Globus pallidus (tissue), 1 donor: ENCODE measurements at regions not wholly inside any gene's neighbourhood (a gene's known extent, or its start where the extent isn't known, plus 50 kb on each side); places are given as distances from the start of the nearest gene placed in this dataset.
A peak's percentile ranks its signal among the peaks of the same experiment; 100 is the strongest.
"Not testable (repeated sequence)": the region's sequence is repeated elsewhere in the genome, so short reads cannot be mapped to it uniquely, and the experiment has no call there.

Experiments used
- DNase-seq: peaks from one replicate; pipeline ENCODE4 v3.0.0-alpha.2; 2015; ENCODE audit warnings: low spot score

DNA sequence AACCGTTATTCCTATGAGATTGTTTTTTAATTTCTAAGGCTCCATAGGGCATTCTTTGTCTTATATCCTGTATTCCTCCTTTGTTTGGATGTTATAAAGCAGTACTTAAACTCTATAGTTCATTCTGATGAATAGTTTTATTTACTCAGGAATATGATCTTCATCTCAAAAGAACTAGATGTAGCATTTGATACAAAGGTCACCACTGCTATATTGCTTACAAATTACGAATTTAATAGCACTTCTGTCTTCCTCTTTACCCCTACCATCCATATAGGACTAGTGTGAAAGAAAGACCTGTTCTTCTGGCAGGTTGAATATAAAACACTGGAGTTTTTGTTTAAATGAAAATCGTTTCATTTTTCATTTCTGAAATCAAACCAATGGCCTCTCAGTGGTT, 468.1 kb upstream of the CXADR start:
- DNase-seq = no peak

DNA sequence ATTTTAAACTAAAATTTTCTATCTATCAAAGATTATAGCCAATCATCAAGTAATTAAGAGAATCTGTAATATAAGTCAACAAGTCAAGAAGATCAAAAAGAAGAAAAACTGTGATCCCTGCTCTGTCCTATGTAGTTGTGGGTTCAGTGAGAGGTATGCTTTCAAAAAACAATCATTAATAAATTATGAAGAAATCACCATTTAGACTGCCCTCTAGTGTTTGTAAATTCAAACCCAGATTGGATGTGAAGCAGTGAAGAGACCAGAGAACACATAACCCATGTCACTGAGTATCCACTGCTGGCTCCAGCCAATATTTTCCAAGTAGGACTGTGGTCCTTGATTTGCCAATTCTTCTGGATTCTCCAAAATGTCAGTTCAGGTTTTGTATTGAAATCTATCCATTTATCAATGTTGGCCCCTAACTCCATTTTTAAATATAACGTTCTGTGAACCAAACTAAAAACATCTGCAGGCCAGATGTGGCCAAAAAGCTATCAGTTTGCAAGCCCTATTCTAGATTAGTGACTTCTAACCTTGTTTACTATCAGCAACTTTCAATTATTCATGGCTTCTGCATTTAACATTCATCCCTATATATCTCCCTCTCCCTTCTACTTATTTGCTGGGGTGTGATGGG, 467.5 kb upstream of the CXADR start:
- peak; percentile 43 for DNase-seq

DNA sequence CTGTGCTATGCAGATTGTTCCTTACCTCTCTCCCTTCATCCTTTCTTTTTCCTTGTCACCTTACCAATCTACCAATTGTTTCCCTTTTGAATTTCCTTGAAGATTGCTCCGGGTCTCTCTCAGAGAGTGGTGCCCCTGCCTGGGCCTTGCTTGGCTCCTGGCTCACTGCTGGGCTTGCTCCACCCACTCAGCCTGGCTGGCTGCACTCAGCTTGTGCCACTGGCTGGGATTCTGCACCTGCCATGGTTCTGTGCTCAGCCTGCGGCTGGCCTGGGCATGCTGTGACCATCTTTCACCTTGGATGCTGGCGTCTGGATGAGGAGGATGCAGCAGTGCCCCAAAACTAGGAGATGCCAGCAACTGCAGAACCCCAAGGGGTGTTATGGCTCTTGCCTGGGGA, 463.9 kb upstream of the CXADR start:
- no peak for DNase-seq

DNA sequence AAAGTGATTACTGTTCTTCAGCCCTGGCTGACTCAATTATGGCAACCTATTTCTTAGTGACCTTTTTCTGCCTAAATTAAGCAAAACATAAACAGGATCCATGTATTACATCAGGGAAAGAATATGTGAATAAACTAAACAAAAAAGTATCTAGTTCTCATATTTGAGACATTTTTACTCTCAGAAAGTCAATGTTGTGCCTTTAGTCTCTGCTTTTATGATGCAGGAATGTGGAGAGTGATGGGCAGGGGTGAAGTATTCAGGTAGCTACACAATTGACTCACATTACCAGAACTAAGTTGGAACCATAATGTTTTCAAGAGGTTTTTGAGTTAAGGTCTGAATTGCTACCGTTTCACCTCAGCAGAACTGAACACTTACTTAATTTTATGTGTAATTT, 462.7 kb upstream of the CXADR start:
- no peak for DNase-seq

DNA sequence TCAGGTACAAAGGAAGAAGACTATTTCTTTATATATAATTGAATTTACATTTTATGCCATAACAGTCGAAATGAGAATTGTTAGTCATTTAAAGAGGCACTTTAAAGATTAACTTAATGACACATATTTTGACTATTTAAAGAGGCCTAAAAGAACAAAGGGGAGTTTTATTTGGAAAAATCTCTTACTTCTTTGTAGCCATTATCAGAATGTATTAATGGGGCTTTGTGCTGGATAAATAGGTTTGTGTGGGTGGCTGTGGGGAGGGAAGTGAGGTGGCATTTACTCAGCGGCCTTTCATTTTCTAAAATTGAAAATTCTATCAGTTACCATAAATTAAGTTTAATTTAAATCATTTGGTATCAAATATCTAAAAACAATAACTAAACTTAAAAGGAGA, 462.2 kb upstream of the CXADR start:
- DNase-seq = no peak

DNA sequence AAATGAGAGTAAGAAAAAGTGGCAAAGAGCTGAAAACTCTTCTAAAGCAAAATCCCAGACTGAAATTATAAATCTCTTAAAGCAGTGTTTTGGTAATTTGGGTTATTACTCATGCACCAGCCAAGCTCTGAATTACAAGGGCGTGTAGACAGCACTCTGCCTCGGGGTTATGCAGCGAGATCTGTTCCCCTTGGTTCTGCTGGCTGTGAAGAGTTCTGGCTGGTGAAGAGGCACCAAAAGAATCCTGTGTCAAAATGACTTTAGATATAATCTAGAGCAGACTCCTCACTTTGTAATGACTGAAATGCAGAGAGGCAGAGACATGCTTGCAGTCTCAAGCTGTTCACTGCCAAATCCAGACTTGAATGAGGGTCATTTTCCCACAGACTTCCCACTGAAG, 461.8 kb upstream of the CXADR start:
- no peak for DNase-seq

DNA sequence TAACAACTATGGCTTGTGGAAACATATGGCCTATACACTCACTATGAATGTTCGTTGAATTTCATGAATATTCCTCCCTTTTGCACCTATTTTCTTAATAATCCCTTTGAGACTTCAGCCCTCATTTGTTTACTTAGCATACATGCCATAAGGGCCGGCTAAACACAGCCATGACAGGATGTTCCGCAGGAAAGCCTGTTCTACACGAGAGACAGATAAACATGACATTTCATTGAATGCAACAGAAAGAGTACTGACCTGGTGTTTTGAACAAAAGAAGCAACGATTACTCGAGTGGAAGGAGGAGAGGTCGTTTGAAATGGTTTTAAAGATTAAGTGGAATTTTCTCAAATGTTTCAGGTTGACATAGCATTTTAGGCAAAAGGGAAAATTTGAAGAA, 459.5 kb upstream of the CXADR start:
- DNase-seq = no peak

DNA sequence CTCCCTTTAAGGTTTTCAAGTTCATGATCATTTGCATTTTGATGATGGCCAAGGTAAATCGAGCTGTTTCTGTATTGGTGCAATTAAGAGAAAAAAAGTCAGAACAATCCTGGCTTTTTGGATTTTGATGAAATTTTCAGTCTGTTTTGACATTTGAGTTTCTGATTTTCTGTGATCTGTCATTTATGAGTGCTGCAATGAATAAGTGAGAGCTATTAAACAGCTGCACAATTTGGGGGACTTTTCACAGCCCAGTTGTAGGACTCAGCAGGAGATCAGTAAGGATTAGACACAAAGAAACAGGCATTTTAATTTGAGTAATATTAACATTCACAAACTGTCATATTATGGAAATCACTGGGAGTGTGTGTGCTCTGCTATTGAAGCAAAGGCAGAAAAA, 452.9 kb upstream of the CXADR start:
- DNase-seq = no peak

DNA sequence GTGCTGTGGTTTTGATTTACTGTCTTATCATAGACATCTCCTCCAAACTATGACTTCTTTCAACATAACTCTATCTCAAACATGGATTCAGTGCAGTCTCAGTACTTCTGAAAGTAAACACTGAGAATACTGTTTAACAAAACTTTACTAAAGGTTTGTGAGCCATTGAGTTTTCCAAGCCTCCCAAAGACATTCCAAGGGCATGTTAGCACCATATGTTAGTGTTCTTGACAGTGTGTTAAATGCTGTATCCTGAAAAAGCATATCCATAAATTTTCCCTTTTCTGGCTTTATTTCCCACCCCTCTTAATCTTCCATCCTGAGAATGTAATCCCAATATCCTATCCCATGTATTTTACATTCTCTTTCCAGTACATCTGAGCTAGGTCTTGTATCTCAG, 446.8 kb upstream of the CXADR start:
- no peak for DNase-seq

DNA sequence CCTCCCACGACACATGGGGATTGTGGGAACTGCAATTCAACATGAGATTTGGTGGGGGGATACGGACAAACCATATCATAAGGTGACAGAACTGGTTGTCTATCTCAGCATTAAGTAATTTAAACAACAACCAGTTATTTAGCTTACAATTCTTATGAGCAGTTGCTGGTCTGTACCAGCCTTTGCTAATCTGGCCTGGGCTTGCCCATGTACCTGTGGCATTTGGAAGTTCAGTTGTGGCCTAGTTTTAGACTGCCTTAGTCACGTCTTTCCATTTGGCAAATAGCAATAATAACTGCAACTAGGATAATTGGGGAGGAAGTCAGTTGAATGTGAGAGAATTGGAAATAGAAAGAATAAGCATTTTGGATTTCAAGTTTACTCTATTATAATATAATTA, 441.8 kb upstream of the CXADR start:
- no peak for DNase-seq

DNA sequence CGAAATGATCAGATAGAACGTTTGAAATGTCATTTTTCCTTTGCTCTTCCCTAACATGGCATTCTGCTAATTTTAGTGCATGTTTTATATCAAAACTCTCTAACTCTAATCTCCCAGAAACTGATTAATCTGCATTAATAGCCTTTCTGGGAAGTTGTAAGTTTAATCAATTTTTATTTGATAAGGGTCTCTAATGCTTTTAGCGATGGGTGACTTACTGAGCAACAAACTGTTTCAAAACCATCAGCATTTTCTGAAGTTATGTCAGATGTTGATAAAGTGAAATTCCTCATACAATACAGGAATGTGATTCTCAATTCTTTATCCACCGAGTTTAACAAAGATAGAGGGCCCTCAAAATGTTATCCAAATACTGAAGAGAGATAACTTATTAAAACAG, 431.6 kb upstream of the CXADR start:
- no peak for DNase-seq

DNA sequence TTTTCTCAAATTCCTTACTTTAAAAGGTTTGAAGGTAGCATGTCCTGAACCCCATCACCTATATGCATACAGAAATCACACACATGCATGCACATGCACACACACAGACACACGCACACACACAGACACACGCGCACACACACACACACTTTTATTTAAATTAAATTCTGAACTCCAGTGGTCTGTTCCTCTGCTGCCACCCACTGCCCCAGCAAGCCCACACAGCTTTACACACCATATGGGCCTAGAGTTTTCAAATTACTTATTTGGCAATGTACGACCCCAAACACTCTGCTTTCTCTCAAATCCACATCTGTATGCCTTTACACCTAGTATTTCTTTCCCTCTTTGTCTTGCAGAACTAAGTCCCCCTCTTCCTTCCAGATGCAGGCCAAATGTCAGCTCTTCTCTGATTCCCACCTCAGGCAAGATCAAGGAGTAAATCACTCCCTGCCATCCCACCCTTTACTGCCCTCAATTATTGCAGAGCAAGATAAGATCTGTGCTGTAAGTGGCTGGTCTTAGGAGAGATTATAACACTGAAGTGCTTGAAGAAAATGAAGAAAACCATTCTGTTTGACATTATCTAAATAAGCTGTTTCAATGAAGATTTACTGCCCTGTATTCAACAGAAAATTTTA, 429.9 kb upstream of the CXADR start:
- no peak for DNase-seq

DNA sequence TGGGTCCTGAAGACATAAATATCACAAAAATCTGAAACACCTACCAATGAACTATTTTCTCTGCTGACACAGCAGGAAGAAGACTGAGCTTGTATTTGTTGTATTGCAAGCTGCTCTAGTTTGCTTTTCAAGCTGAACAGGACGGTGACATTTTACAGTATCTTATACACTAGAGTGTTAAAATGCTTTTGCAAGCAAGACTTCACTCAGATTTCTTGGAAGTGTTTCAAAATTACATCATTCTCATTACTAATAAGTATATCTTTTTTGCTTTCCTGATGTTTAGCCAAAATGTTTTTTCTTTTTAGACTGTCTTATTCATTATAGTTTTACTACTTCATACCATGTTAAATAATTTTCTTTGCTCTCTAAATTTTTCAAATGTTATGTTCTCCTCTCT, 427.1 kb upstream of the CXADR start:
- no peak for DNase-seq

DNA sequence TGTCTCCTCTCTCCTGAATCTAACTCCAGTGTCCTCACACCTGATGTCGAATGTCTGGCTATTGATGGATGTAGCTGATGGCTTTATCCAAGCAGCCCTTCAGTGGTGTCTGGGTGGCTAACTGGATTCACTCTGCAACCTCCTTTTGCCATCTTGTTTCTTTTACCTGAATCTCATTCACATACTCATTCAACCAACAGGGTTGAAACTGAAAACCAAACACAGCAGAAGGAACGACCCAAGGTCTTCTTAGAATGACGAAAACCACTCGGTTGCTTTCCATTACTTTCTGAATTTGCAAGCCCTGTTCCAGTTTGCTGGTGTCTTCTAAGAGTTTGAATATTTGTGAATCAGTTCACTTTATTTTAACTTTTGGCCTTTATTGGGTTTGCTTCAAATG, 424.3 kb upstream of the CXADR start:
- DNase-seq = no peak

DNA sequence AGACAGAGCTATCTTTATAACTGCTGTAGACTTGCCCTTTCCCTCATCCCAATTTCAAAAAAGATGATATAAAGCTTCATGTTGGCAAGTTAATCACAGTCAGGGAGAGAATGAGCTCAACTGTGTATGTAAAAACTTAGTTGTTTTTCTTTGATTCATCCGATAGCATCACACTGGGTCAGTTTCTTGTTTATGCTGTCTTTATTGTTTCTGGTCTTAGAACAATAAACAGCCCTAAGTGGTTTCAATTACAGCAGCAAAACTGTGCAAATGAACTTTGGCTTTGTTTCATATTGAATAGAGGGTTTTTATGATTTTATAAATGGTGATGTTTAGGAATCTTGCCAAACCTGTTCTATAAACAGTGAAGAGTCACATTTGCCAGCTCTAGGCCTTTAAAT, 423.8 kb upstream of the CXADR start:
- no peak for DNase-seq

DNA sequence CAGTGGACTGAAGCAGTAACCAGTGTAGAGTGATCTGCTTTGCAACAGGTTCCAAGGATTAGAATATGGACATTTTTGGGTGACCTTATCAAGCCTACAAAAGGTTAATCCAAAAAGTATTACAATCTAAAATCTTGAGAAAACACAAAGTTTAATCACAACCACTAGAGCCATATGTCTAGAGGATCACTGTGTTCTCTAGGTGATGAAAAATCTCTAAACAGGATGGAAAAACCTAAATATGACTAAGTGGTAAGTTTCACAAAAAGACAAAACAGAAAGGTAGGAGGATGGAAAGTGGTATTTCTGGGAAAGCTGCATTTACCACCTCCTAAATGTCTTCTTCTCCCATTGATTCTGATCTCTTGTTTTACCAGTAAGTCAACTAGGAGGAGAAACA, 411.1 kb upstream of the CXADR start:
- no peak for DNase-seq

DNA sequence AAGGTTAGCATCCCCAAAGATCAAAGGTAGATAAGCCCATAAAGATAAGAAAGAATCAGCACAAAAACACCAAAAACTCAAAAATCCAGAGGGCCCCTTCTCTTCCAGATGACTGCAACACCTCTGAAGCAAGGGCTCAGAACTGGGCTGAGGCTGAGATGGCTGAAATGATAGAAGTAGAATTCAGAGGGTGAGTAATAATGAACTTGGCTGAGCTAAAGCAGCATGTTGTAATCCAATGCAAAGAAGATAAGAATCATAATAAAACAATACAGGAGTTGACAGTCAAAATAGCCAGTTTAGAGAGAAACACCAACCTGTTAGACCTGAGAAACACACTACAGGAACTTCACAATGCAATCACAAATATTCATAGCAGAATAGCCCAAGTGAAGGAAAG, 406.9 kb upstream of the CXADR start:
- DNase-seq = no peak

DNA sequence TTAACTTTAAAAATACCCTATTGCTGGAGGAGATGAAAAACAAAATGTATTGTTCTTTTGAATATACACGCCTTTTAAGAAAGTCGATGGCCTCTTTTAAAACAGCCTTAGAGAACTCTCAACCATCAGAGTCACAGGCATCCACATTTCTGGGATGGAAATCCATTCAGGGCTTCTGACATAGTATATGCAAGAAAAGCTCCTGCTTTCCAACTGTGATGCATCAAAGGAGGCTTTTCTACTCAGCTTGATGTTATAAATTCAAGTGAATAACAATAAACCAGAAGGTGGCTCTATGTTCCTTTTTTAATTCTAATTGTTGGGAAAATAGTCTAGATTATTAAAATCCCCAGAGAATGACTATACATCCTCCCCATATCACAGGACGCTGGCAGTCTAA, 398.8 kb upstream of the CXADR start:
- no peak for DNase-seq

DNA sequence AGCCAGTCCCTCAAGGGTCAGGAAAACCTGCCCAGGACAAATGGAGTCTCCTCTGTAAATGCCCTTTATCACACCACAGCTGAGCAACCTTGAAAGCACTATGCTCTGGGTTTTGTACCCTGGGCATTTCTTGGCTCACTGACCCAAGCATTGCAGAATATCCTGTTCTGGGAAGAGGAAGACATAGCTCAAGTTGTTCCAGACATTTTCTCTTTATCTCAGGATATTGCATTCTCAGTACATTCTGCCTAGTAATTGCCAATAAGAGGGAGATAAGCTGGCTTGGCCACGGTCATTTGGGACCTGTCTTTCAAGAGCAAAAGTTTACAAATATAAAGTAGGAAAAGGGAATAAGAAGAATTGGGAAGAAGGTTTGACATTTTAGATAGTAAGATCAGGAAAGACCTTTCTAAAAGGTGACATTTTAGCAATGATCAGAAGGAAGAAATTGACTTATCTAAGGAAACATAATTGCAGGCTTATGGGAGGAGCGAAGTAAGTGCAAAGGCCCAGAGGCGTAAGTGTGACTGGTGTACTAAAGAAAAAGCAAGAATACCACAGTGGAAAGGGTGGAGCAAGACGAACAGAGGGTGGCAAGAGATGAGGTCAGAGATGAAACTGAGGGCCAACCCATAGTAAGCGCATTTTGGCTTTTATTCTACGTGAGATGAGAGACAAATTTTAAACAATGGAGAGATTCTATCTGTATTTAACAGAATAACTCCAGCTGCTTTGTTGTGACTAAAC, 394.0 kb upstream of the CXADR start:
- no peak for DNase-seq

DNA sequence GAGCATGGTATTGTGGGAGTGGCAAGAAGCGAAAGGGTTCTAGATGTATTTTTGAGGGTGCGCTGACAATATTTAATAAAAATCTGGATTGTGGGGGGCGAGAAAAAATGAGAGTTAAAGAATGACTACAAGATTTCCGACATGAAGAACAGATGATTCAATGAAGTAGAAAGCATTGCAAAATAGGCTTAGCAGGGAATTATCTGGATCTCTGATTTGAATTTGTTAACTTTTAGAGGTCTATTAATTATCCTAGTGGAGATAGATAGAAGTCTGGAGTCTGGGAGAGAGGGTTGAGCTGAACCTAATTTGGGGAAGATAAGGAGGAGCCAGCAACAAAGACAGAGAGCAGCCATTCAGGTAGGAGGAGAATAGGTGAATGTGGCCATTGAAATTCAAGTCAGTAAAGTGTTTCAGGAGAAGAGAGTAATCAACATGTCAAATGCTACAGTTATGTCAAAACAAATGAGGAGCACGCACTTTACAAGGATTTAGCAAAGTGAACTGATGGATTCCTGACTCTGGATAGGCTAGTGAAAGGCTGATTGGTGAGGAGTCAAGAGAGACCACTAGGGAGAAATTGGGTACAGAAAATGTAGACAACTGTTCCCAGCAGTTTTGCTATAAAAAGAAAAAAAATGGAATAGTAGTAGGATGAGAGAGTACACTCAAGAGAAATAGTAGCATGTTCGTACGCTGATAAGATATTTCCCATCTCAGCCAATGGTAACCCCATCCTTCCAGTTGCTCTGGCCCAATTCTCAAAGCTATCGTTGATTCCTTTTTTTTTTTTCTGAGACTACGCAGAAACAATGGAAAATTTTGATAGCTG, 393.2 kb upstream of the CXADR start:
- no peak for DNase-seq

DNA sequence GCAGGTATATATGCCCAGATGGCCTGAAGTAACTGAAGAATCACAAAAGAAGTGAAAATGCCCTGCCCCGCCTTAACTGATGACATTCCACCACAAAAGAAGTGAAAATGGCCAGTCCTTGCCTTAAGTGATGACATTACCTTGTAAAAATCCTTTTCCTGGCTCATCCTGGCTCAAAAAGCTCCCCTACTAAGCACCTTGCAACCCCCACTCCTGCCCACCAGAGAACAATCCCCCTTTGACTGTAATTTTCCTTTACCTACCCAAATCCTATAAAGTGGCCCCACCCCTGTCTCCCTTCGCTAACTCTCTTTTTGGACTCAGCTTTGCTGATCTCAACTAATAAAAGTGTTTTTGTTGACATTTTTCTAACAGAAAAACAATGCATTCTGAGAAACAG, 385.4 kb upstream of the CXADR start:
- not testable (repeated sequence) for DNase-seq

DNA sequence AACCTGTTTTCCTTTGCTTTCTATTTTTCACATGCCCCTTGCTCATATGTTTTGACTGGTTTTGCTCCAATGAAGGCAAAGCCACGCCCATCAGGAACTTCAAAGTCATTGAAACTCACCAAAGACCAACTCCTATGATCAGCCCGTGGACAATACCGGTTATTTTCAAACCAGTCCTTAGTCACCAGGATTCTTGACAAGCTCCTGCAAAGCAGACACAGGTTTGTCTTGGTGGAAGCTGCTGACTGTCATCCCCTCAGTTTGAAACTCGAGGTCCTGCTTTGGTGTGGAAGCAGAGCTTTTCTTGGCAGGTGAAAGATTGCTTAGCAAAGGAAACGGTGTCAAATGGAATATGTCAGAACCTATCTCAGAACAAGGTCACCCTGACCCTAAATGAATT, 384.7 kb upstream of the CXADR start:
- DNase-seq = no peak

DNA sequence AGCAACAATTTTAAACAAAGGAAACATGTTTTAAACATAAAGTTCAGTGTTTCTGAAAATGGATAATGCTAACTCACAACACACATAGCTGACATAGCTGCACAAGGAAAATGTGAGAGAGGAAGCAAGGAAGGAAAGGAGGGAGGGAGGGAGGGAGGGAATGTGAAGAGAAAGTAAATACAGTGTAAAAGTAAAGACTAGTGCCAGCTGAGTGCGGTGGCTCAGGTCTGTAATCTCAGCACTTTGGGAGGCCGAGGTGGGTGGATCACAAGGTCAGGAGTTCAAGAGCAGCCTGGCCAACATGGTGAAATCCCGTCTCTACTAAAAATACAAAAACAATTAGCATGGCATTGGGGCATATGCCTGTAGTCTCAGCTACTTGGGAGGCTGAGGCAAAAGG, 373.7 kb upstream of the CXADR start:
- DNase-seq = not testable (repeated sequence)
